Thyroid gland (tissue), 4 donors: ENCODE measurements at regions not wholly inside any gene's neighbourhood (a gene's known extent, or its start where the extent isn't known, plus 50 kb on each side); places are given as distances from the start of the nearest gene placed in this dataset.

ENCODE experiments used
- POLR2A ChIP-seq, 2 donors: fragments of 450-650 bp; IDR thresholded peaks; one replicate each; pipeline ENCODE4 v1.6.1; 2017; ENCODE audit warnings: antibody characterized with exemption in 2 of 2, mild to moderate bottlenecking in 2 of 2, moderate library complexity in 1 of 2
- TF ChIP-seq, protein P1 (sequence below), 6 experiments: fragments of 200-600 bp in 3 of 6; fragments of 450-650 bp in 3 of 6; sonication (generic) in 3 of 6; IDR thresholded peaks; one replicate each; pipeline ENCODE4 v1.5.1; 2016 to 2019; ENCODE audit warnings: antibody characterized with exemption in 6 of 6, mild to moderate bottlenecking in 2 of 6, inconsistent platforms in 1 of 6, moderate library complexity in 1 of 6

DNA sequence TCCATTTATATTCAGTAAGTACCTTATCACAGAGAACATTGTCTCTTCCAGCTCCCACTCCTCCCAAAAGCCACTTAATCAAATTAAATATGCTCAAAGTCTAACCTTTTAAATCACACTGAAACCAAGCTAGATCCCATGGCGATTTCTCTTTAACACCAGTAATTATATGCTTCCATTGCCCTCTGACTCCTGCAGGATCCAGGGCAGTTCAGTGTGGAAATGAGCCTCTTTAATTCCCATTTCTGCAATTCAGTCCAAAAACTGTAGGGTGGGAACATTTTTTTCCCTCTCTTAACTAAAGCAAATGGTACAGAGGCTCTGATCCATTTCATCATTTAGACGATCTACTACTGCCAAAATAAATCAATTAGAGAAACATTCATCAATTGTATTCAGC is 872.3 kb upstream of the PHF14 start:
- TF ChIP-seq, protein P1, sequence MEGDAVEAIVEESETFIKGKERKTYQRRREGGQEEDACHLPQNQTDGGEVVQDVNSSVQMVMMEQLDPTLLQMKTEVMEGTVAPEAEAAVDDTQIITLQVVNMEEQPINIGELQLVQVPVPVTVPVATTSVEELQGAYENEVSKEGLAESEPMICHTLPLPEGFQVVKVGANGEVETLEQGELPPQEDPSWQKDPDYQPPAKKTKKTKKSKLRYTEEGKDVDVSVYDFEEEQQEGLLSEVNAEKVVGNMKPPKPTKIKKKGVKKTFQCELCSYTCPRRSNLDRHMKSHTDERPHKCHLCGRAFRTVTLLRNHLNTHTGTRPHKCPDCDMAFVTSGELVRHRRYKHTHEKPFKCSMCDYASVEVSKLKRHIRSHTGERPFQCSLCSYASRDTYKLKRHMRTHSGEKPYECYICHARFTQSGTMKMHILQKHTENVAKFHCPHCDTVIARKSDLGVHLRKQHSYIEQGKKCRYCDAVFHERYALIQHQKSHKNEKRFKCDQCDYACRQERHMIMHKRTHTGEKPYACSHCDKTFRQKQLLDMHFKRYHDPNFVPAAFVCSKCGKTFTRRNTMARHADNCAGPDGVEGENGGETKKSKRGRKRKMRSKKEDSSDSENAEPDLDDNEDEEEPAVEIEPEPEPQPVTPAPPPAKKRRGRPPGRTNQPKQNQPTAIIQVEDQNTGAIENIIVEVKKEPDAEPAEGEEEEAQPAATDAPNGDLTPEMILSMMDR (IDR thresholded peaks at IDR 0.05): no peak
- no peak for TF ChIP-seq POLR2A (IDR thresholded peaks at IDR 0.05)
